Fibroblast of the aortic adventitia (primary cell): ENCODE measurements at regions not wholly inside any gene's neighbourhood (a gene's known extent, or its start where the extent isn't known, plus 50 kb on each side); places are given as distances from the start of the nearest gene placed in this dataset.

Experiments
- DNase-seq: peaks from one replicate; pipeline ENCODE4 v3.0.0-alpha.2; 2010; ENCODE audit warnings: low read depth
- H3K4me3 ChIP-seq: 2 replicates; pipeline ENCODE4 v1.5.1; 2011; ENCODE audit warnings: low read depth, mild to moderate bottlenecking, control low read depth, low read length, moderate library complexity
- TF ChIP-seq, protein P1 (sequence below): IDR thresholded peaks from 2 replicates; pipeline ENCODE4 v1.5.1; 2011; ENCODE audit warnings: mild to moderate bottlenecking, low read length, control low read depth, inconsistent platforms; ENCODE audit not compliant: insufficient read depth

DNA sequence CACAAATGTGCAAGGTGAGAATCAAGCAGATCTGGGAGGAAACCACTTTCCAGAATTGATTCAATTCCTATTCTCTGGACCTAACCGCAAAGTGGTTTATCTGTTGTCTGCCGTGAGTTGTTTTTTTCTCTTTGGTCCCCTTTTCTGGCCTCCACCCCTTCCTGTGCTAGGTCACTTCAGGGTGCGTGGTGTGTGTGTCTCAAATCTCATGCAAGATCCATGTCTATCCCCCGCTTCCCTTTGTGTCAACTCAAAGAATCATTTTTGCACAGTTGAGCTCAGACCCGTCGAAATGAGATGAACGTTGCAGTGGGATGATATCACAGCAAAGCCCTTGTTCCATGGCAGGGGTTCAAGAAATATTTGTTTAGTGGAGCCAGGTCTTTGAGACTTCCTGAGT lies 184.5 kb downstream of the GATA3 start:
- TF ChIP-seq, protein P1, sequence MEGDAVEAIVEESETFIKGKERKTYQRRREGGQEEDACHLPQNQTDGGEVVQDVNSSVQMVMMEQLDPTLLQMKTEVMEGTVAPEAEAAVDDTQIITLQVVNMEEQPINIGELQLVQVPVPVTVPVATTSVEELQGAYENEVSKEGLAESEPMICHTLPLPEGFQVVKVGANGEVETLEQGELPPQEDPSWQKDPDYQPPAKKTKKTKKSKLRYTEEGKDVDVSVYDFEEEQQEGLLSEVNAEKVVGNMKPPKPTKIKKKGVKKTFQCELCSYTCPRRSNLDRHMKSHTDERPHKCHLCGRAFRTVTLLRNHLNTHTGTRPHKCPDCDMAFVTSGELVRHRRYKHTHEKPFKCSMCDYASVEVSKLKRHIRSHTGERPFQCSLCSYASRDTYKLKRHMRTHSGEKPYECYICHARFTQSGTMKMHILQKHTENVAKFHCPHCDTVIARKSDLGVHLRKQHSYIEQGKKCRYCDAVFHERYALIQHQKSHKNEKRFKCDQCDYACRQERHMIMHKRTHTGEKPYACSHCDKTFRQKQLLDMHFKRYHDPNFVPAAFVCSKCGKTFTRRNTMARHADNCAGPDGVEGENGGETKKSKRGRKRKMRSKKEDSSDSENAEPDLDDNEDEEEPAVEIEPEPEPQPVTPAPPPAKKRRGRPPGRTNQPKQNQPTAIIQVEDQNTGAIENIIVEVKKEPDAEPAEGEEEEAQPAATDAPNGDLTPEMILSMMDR = no peak
- DNase-seq = no peak
- no peak overlapping the region for H3K4me3 ChIP-seq

DNA sequence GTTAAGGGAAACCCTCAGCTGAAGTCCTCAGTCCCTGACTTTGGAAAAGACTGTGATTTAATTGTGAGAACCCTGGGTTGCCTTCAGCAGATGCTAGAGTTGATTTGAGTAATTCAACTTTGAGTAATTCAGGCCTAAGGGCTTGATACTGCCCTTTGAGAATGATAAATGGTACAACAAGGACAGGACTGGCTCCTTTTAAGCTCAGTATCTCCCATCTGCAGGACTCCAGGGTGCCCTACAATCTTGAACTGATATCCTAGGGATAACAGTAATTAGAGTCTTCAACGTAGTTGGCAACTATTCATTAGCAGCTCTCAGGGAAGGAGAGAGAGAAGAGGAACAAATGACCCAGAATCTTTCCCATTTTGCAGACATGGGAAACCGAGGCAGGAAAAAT lies 186.4 kb downstream of the GATA3 start:
- TF ChIP-seq, protein P1 = no peak
- H3K4me3 ChIP-seq = no peak overlapping the region
- no peak for DNase-seq

DNA sequence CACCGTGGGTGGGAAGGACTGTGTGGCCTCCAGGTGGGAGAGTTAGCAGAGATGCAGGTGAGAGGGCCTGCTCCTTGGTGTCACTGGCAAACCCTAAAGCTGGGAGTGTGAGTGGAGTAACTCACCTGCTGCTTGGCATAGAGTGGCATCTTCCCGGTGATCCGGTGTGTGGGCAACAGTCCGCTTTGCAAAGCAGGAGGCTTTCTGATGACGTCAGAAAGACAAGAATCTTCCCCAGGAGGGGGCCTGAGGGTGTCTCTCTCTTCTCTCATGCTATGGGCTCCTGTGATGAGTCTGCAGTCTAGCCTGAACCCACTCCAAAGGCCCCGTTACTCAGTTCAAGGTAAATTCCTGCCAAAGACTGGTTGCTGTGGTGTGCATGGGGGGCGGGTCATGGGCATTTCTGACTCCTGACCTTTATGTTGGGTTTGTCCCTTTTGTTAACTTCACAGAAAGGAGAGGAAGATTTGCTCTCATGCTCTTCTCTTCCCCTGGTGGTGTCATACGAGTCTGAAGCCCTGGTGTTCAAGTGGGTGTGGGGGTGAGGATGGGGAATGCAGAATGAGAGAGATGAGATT lies 187.9 kb downstream of the GATA3 start:
- no peak for DNase-seq
- TF ChIP-seq, protein P1 = no peak
- H3K4me3 ChIP-seq = no peak overlapping the region

DNA sequence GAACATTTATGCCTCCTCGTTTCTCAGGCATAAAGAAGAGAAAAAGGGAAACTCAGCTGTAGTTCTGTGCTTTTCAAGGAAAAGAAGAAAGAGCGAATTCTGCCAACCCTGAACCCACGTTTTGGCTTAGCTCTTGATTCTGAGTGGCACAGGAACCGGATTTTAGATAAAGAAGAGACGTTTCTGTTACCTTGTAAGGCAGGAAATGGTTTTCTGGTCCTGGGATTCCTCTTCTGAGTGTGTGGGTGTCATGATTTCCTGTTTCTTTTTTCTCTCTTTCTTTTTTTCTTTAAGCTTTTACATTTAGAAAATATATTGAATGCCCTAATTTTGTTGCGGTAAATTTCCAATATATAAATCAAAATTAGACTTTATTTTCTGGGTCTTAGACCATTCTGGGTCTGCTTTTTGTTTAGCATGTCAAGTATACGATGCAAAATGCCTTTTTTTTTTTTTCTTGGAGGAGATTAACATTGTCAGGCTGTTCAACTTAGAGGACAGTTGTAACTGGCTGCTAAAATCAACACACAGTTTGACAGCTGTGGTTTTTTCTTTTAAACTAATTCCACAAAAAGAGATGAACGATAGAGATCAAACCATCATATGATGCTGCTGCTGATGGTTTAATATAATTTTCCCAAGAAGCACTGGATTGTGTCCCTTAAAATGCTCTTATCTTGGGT lies 190.8 kb downstream of the GATA3 start:
- H3K4me3 ChIP-seq = no peak overlapping the region
- no peak for DNase-seq

DNA sequence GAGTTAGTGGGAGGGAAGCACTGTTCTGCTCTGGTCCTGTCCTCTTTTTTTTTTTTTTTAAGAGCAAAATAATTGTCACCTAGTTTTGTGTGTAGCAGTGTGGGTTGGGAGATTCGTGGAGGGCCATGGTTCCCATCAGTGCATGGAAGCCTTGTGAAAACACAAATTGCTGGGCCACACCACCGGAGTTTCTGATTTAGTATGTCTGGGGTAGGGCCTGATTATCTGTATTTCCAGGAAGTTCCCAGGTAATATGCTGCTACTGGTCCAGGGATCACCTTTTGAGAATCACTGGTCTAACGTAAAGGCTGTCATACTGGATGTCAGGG lies 191.3 kb downstream of the GATA3 start:
- H3K4me3 ChIP-seq = no peak overlapping the region
- no peak for DNase-seq
- TF ChIP-seq, protein P1 = no peak

More for the DNA sequence above, 190.8 kb downstream of the GATA3 start:
- TF ChIP-seq, protein P1 = no peak

DNA sequence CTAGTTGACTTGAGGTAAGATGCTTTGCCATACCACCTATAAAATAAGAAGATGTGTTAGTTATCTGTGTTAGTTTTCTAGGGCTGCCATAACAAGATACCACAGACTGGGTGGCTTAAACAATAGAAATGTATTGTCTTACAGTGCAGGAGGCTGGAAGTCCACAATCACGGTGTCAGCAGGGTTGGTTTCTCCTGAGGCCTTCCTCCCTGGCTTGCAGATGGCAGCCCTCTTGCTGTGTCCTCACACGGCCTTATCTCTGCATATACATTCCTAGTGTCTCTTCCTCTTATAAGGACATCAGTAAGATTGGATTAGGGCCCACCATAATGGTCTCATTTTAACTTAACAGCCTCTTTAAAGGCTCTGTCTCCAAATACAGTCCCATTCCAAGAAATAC lies 192.1 kb downstream of the GATA3 start:
- no peak for DNase-seq
- TF ChIP-seq, protein P1 = no peak
- no peak overlapping the region for H3K4me3 ChIP-seq

DNA sequence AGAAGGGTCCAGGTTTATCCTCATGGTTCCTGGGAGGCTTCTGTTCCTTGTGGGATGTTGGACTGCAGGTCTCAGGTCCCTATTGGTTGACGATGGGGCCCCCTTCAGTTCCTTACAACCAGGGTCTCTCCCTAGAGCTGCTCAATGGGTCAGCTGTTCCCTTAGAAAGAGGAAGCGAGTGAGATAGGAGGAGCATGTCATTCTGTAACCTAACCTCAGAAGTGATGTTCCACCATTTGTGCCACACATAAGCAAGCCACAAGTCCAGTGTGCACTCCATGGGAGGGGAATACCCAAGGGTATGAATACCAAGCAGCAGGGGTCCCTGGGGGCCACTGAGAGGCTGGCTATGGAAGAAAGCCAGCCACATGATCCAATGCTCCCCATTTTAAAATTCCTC lies 192.7 kb downstream of the GATA3 start:
- TF ChIP-seq, protein P1 = no peak
- no peak overlapping the region for H3K4me3 ChIP-seq
- DNase-seq = no peak
